M059J (cell line): ENCODE measurements at regions not wholly inside any gene's neighbourhood (a gene's known extent, or its start where the extent isn't known, plus 50 kb on each side); places are given as distances from the start of the nearest gene placed in this dataset.
A peak's percentile ranks its signal among the peaks of the same experiment; 100 is the strongest.

Experiments used
- DNase-seq: peaks from one replicate; pipeline ENCODE4 v3.0.0-alpha.2; 2012; ENCODE audit warnings: low read depth

DNA sequence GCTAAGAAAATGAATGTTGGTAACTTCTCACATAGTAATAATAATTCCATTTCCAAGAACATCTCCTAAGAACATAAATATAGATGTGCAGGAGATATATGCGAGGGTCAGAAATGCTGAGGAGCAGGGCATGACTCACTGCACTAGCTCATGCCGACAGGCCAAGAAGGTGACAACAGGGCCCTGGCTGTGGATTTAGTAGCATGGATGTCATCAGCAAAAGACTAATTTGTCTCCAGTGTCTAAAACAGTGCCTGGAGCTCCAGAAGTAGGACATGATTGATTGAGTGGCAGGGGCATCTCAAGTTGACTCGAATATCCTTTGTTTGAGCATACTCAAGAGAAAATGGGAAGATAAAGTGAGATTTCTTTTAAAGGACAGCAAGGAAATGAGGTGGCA lies 207.0 kb upstream of the FOXA2 start:
- DNase-seq: no peak

DNA sequence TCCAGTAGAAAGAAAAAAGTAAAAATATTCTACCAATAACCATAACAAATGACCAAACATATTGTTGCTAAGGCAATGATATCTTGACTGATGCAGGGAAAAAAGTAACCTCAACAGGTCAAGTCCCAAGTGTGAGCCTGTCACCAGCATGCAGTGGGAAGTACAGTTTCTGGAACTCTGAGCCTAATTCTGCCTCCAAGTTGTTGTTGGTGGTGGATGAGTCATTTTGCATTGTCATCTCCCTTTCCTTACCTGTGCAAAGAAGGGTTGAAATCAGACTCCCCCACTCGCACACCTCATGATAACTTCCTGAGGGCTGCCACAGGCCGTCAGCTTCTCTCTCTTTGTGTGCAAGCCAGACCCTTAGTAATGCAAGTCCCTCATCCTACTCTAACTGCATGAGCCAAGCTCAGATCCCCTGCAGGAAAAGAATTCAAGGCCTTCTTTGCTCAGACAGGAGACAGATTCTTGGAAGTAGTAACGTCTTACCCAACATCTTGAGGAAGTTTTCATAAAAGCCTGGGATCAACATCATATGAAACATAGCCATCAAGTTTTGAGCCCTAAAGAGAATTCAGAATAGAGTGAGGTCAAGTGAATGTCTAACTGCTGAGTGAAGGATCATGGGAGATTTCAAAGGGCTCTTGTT lies 207.6 kb upstream of the FOXA2 start:
- peak; percentile 51 for DNase-seq

DNA sequence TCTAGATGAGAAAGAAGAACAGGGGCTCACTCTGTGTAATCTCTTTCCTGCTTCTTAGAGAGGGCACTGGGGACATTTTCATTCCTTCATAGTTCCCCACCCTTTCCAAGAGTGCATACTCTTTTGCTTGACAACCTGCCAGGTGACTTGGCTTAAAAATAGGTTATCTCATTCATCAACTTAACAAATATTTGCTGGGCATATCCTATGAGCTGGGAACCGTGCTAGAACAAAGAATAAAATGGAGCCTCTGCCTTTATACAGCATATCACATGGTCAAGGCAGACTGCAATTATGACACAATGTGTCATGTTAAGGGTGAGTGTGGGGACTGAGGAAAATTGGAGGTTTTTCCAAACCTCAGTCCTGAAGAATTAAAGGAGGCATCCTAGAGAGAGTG lies 209.8 kb upstream of the FOXA2 start:
- DNase-seq: peak; percentile 72

DNA sequence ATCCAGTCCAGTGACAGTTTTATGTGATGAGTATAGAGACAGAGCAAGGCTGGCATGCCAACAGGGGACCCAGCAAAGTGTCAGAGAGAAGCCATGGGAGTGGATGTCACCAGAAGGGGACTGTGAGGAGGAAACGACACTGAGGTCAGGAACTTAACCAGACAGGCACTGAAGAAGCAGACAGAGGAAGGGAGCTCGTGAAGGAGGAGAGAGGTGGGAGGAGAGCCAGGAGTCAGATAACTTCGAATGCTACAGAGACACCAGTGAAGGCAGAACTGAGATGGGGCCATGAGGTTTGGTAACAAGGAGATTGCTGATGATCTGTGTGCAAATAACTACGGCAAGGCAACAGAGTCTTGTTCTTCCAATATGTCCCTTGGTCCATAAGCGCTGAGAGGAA lies 211.1 kb upstream of the FOXA2 start:
- no peak for DNase-seq

DNA sequence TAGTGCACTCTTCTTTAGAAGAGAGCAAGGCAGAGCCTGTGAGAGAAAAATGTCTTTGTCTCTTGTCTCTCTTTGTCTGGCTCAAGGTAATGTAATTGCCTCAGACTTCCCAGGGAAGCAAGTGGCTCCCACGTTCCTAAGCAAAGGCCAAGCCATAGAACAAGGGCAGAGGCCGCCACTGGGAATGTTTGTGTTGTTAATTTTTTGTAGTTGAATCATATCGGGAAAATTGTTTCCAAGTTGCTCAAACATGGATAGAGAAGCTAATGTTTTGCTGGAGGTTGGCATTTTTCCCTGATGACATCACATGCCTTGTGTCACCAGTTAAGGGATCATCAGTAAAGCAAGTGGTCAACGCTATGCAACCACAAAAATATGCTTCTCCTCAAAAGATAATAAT lies 211.5 kb upstream of the FOXA2 start:
- DNase-seq: peak; percentile 100

DNA sequence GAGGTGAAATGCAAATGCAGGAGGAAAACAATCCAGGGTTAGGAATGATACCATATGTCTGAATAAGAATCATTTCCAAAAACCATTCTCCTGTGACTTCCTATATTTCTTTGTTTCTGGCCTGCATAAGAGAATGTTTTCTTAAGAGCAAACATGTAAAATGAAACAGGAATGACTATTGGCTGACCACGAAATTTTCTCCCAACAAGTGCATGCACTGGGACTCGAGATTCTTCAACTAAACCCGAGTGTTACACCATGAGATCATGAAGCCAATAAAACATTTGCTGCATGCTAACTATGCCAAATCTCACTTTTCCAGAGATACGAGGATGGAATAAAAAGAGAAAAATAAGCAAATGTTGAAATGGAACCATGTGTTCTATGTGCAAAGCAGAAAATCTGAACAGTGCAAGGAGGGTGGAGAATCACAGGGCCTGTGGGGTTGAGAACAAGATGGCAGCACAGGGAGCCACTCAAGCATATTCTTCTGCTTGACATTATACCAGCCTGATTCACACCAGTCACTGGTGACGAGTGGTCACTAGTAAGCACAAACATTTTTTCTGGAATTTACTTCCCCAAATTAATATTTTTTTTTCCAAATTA lies 212.2 kb upstream of the FOXA2 start:
- DNase-seq: peak; percentile 78

DNA sequence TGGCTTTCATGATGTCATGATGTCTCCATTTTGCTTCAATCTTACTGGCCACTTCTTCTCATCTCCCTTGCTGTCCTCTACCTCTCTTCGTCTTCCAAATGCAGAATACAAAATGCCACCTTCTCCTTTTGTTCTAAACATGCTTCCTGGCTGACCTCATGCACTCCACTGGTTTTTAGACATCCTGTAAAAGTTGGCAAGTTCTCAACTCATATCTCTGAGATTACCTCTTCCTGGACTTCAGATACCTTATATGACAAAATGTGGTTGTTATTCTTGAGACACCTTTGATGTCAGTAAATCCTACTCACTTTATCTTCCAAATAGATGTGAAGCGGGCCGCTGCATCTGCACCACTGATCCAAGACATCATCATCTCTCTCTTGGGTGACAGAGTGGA lies 212.7 kb upstream of the FOXA2 start:
- peak; percentile 91 for DNase-seq

DNA sequence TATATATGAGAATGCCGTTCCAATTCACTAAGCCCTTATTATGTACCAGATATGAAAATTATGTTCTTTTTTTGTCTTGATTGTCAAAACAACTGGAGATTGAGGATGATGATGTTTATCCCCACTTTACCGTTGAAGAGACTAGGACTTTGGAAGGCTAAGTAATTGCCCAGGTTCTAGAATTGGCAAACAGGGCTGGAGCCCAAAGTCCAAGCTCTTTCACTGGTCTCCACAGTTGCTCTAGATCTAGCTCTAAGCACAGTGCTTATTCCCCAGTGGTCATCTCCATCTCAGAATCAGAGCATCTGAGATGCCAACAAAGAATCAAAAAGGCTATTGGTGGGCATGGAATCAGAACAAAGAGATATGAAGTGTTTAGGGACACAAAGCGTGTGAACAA lies 215.3 kb upstream of the FOXA2 start:
- no peak for DNase-seq

DNA sequence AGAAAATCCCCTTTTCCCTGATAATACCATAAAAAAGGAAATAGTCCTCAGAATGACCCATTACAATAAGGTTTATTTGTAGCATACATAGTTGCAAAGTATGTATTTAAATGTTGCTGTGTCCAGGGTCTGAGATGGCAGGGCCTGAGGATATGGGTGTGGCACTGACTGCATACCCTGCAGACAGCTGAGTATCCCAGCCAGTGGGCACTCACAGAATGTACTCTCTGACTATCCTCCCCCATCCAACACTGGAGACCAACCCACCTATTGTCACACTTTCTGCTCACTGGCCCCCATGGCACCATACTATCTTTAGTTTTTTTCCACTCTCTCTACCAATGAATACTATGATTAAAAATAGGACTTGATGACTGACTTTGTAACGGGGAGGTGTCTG lies 215.8 kb upstream of the FOXA2 start:
- no peak for DNase-seq

DNA sequence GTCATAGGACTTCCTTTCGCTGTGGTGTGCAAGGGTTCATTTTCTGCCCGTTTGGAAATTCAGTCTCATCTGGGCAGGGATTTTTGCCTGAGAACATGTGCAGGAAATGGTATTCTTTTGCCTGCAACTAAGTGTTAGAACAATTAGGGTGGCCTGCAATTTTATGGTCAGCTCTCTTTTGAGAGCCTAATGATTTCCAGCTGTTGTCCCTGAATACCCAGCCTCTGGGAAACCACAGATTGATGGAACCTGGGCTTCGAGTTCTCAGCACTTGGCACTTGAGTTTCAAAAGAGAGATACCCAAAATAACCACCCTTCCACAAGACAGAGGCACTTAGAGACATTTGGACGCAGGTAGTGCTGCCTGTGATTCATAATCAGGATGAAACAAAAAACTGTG lies 217.2 kb upstream of the FOXA2 start:
- DNase-seq: no peak

DNA sequence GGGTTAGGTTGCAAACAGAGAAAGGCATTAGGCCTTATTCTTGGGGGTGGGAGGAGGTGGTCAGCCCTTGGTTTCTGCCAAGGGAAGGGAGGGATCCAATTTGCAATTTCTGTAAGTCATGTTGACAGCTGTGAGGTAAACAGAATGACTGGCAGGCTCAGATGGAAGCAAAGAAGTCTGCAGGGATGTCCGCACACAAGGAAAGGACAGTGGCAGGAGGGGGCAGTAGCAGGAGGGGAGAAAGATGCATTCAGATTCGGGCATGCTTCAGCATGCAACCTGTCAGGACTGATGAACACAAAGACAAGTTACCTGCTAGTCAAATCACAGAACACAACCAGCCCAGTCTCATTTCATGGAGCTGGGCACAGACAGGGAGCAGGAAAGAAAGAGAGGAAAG lies 217.9 kb upstream of the FOXA2 start:
- no peak for DNase-seq

DNA sequence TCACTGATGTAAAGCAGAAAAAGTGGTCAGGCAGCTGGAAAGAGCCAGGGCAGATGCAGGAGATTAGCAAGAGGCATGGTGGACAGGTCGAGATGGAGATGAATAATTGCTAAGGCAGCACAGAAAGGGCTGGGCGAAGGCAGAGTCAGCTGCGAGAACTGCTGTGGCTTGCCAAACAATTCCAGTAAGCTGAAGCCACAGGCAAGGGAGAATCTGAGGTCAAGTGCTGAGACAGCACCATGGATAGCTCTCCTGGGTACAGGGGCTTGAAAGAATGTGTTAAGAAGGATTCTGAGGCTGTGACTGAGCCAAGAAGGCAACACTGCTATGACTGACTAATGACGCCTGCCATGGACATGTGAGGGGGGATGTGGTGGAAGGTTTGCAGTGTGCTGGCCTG lies 220.8 kb upstream of the FOXA2 start:
- peak; percentile 92 for DNase-seq

DNA sequence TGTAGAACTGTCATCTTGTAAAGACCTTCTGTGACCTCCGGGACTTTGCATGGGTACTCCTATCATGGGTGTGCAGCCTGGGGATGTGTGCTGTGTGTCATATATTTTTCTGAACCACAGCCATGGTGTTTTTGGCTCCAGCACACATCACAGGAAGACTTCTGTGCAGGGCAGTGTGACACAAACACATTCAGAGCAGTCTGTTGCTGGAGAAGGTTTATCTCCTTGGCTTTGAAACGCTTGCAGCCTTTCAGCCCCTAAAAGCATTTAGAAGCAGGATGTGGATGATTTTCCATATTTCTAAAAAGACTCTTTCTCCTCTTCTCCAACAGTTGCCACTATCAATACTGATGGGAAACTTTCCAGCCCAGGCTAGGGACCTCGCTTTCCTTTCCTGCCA lies 221.6 kb upstream of the FOXA2 start:
- no peak for DNase-seq

DNA sequence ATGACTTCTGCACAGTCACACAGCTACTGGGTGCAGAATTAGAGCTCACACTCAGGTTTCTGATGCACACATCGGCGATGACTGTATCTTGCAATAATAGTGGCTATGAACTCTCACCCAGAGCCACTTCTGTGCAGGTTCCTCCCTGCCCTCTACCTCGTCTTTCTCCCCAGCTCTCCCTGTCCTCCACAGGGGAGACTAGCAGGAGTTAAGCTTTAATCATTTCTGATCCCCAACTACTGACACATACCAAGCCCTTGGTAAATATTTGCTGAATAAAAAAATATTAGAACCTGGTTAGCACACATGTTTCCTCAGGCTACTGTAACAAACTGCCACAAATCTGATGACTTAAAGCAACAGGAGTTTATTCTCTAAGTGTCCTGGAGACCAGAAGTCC lies 222.7 kb upstream of the FOXA2 start:
- DNase-seq: no peak

DNA sequence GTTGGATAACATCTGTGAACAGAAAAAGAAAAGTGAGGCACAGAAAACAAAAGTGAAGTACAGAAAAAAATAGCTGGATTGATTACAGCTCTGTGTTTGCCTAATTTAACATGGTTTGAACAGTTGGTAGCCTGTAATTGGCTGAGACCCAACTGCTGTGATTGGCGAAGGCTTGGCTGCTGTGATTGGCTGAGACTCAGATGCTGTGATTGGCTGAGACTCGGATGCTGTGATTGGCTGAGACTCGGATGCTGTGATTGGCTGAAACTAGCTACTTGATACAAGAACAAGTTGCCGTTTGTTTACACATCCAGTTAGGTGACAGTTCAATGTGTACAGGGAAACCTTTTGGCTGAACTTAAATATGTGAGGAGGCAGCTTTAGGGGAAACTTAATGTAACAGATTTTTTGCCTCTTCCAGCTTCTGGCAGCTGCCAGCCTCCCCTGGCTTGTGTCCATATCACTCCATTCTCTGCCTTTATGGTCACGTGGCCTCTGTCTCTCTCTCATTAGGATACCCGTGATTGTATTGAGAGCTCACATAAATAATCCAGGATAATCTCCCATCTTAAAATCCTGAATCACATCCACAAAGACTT lies 223.4 kb upstream of the FOXA2 start:
- no peak for DNase-seq

DNA sequence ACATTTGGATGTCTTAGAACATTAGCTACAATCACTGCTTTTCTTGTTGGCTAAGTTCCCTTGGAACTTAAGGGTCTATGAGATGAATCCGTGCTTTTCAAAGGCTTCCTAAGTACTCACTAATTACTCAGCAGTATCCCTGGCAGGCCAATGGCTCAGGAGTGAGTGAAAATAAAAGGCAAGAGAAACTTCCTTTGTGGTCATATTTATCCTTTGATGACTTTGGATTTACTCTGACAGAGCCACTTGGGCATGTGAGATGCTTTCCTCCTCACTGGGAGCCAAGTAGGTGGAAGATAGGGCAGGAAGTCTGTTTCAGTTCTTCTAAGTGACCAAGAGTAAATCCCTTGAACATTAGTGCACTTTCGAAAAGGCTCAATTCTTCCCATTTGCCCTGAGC lies 224.3 kb upstream of the FOXA2 start:
- peak; percentile 69 for DNase-seq

DNA sequence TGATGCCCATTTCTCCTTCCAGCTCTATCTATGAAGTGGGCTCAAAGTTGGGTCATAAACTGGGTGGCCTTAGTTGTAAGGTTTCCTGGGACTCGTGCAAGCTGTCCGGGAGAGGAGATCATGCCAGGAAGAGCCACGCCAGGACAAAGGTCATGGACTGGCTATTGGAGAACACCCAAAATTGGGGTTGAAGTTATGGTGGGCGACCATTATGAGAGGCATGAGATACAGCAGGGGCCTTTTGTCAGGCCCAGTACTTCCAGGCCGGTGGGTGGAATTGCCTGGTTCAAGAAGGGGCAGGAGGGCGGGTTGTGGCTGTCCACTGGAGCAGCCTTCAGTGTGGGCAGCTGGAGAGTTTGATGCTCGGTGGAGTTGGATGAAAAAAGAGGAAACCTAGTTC lies 225.1 kb upstream of the SSTR4 start:
- DNase-seq: no peak

DNA sequence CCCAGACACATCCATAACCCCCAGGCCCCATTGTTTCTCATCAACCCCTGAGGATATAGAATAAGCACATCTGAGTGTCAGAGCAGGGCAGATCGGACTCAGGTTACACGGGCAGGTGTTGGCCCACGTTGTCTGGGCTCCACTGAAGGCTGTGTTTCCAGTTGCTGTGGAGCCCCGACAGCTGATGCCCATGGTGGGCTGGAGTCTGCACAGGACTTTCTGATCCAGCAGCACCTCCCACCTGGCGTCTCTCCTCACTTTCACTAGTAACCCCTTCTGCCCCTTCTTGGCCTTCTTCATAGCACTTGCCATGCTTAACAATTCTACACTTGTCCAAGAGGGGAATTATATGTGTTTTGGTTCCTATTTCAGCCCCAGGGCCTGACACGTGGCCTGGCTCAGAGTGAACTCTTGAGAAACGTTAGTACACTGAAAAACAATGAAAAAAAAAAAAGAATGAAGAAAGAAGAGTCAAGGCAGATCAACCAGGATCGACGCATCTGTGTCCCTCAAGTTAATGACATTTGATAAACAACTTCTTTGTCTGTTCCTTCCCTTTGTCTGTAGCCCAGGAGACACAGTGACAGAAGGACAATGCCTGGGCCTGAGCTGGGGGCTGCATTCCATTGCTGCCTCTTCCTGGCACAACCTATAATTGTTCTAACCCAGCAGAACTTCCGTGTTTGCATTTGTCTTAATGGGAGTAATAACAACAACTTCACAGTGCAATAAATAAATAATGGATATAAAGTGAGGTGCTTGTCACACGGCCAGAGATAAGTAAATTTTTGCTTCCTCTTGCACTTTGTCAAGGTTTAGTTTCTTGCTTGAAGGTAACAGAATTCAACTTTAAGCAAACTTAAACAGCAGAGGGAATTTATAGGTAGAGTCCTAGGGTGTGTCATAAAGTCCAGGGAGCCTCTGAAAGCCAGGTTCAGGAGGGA lies 224.2 kb upstream of the SSTR4 start:
- no peak for DNase-seq

DNA sequence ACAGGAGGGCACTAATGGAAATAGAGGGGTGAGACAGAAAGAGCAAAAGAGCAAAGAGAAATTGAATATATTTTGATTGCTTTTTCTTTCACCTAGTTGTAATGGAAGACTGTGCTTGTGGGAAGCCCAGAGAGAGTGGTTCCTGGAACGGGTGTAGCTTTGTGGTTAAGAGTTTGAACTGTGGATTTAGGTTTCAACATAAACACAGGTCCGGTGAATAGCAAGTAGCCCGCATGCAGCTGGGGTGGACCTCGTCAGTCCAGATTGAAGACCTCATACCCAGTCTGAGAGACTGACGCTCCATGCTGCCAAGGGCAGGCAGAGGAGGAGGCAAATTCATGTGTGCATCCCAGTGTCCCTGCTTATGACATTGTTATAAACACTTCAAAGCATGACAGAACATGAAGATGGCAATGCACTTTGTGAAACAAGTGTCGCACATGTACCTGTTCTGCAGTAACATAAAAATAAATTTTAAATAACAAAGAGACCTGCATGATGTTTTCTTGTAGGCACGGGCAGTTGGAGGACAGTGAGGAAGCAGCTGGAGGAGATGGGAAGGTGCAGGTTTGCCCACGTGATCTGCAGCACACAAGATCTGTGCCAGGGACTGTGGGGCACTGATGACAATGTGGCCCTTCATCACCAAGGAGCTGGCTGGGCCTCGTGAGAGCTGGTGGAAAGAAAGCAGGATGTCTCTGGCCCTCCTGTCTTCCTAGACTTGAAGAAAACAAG lies 220.5 kb upstream of the SSTR4 start:
- DNase-seq: no peak

DNA sequence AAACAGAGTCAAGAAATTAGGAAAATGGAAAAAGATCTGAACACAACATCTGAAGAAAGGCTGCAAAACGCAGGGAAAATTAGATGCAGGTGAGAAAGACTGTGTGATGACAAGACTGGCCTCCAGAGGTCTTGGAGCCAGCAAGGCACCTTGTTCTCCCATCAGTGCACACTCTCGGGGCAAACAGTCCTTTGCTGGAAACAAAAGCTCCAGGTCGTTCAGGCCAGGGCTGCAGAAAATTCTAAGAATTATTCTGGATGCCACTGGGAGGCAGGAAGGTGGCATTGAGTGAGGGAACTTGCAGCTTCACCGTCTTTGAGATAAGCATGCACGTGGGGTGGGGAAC lies 219.9 kb upstream of the SSTR4 start:
- no peak for DNase-seq

DNA sequence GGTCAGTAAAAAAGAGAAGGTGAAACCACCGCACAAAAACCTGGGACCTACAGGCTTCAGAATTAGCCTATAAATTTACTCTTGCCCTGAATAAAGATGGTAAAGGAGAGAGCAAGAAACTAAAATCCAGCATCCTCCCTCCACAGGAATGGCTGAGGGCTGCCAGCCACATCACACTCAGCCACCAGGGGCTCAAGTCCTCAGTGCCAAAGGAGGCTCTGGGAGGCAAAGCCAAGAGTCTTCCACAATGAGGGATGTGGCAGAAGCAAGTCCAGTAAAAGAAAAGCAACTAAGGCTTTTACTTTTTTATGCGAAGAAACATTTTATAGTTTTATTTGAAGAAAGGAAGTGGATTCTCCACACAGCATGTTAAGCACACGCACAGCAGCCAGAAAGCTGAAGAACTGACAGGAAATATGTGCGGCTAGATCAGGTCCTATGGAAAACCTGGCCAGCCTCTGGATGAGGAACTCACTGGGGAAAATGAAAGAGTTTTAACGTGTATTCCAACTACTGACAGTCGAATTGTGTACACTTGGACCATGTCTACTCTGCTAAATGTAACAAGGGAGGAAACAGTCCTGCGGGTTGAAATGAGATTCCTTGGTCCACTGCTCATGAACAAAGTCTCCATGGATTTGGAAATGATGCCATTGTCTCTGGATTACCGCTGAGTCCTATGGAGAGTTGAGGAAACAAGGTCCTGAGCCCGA lies 219.4 kb upstream of the SSTR4 start:
- DNase-seq: peak; percentile 42
